ENCODE measurements at regions not wholly inside any gene's neighbourhood (a gene's known extent, or its start where the extent isn't known, plus 50 kb on each side); places are given as distances from the start of the nearest gene placed in this dataset.

- TF ChIP-seq EZH2 (IDR thresholded peaks at IDR 0.05; ENCODE audit: borderline replicate concordance, low read length) (no peak), CTCF (IDR thresholded peaks at IDR 0.05; ENCODE audit: low read length) (no peak)
- H2AFZ ChIP-seq (ENCODE audit: low read length), result no peak overlapping the region
- no peaks in the 10 kb centered on the region for H3K4me1 ChIP-seq (ENCODE audit: insufficient read depth, low read length, severe bottlenecking)
- H3K9me2 ChIP-seq (ENCODE audit: low read depth, low read length), result 0 out of 2 replicates have a peak, but pooled peaks cover 2% of the 10 kb centered on the region
- H3K4me2 ChIP-seq (ENCODE audit: low read length), result no peak overlapping the region
- H3K79me2 ChIP-seq (ENCODE audit: insufficient read depth, low read length), result no peaks in the 10 kb centered on the region
- H3K9ac ChIP-seq (ENCODE audit: low read length), result no peak overlapping the region
- H4K20me1 ChIP-seq (ENCODE audit: insufficient read depth, low read length), result no peaks in the 10 kb centered on the region
- H3F3A ChIP-seq (ENCODE audit: insufficient read depth, low read length), result no peaks in the 10 kb centered on the region
- H3K27me3 ChIP-seq (ENCODE audit: insufficient read depth, low read length), result no peaks in the 10 kb centered on the region
- H3K36me3 ChIP-seq (ENCODE audit: insufficient read depth, low read length), result no peaks in the 10 kb centered on the region
- no peak overlapping the region for H3K27ac ChIP-seq (ENCODE audit: low read depth, low read length, poor library complexity, severe bottlenecking)
- H3K9me3 ChIP-seq (ENCODE audit: low read length), result no peaks in the 10 kb centered on the region
- H3K4me3 ChIP-seq (ENCODE audit: low read depth, low read length, poor library complexity, severe bottlenecking), result no peak overlapping the region
Measured at GRCh38 chr3:168312984-168313383, 217.3 kb upstream of the GOLIM4 start.

GRCh38 chr3:168307893-168308292 lies 212.2 kb upstream of the GOLIM4 start:
- no peak overlapping the region for H3K27ac ChIP-seq (ENCODE audit: low read depth, low read length, poor library complexity, severe bottlenecking)
- TF ChIP-seq CTCF (IDR thresholded peaks at IDR 0.05; ENCODE audit: low read length) (no peak), EZH2 (IDR thresholded peaks at IDR 0.05; ENCODE audit: borderline replicate concordance, low read length) (no peak)
- no peaks in the 10 kb centered on the region for H4K20me1 ChIP-seq (ENCODE audit: insufficient read depth, low read length)
- H2AFZ ChIP-seq (ENCODE audit: low read length), result no peak overlapping the region
- no peaks in the 10 kb centered on the region for H3F3A ChIP-seq (ENCODE audit: insufficient read depth, low read length)
- no peaks in the 10 kb centered on the region for H3K4me1 ChIP-seq (ENCODE audit: insufficient read depth, low read length, severe bottlenecking)
- no peak overlapping the region for H3K4me3 ChIP-seq (ENCODE audit: low read depth, low read length, poor library complexity, severe bottlenecking)
- no peak overlapping the region for H3K4me2 ChIP-seq (ENCODE audit: low read length)
- H3K36me3 ChIP-seq (ENCODE audit: insufficient read depth, low read length), result no peaks in the 10 kb centered on the region
- H3K9me2 ChIP-seq (ENCODE audit: low read depth, low read length), result peaks cover 4% of the 10 kb centered on the region; the same call in 1 of the 2 replicates
- H3K9me3 ChIP-seq (ENCODE audit: low read length), result no peaks in the 10 kb centered on the region
- no peaks in the 10 kb centered on the region for H3K79me2 ChIP-seq (ENCODE audit: insufficient read depth, low read length)
- H3K27me3 ChIP-seq (ENCODE audit: insufficient read depth, low read length), result no peaks in the 10 kb centered on the region
- no peak overlapping the region for H3K9ac ChIP-seq (ENCODE audit: low read length)

GRCh38 chr3:168295027-168295426 lies 199.3 kb upstream of the GOLIM4 start:
- Histone ChIP-seq H2AFZ (ENCODE audit: low read length) (no peak overlapping the region), H3F3A (ENCODE audit: insufficient read depth, low read length) (no peaks in the 10 kb centered on the region), H3K9me2 (ENCODE audit: low read depth, low read length) (no peaks in the 10 kb centered on the region), H3K36me3 (ENCODE audit: insufficient read depth, low read length) (no peaks in the 10 kb centered on the region), H3K4me1 (ENCODE audit: insufficient read depth, low read length, severe bottlenecking) (no peaks in the 10 kb centered on the region), H3K4me3 (ENCODE audit: low read depth, low read length, poor library complexity, severe bottlenecking) (no peak overlapping the region), H3K27ac (ENCODE audit: low read depth, low read length, poor library complexity, severe bottlenecking) (no peak overlapping the region), H3K9ac (ENCODE audit: low read length) (no peak overlapping the region), H4K20me1 (ENCODE audit: insufficient read depth, low read length) (no peaks in the 10 kb centered on the region), H3K4me2 (ENCODE audit: low read length) (no peak overlapping the region), H3K27me3 (ENCODE audit: insufficient read depth, low read length) (no peaks in the 10 kb centered on the region), H3K9me3 (ENCODE audit: low read length) (no peaks in the 10 kb centered on the region), H3K79me2 (ENCODE audit: insufficient read depth, low read length) (no peaks in the 10 kb centered on the region)
- no peak for TF ChIP-seq EZH2 (IDR thresholded peaks at IDR 0.05; ENCODE audit: borderline replicate concordance, low read length)
- TF ChIP-seq CTCF (IDR thresholded peaks at IDR 0.05; ENCODE audit: low read length), result no peak
